HG03469 (cell line): ENCODE measurements at regions not wholly inside any gene's neighbourhood (a gene's known extent, or its start where the extent isn't known, plus 50 kb on each side); places are given as distances from the start of the nearest gene placed in this dataset.
"Not testable (repeated sequence)": the region's sequence is repeated elsewhere in the genome, so short reads cannot be mapped to it uniquely, and the experiment has no call there.

Source experiments
- ATAC-seq: cut with Tn5 transposase; IDR thresholded peaks from one replicate; pipeline ENCODE4 v1.9.1; 2021; ENCODE audit warnings: mild to moderate bottlenecking, moderate library complexity, moderate number of reproducible peaks; ENCODE audit not compliant: unreplicated experiment

- ATAC-seq = no peak
These were observed 157.1 kb upstream of the GRK3 start for GRCh38 chr22:25407226-25407858.

- no peak for ATAC-seq
These were observed 156.6 kb upstream of the GRK3 start for GRCh38 chr22:25407859-25408229.

DNA sequence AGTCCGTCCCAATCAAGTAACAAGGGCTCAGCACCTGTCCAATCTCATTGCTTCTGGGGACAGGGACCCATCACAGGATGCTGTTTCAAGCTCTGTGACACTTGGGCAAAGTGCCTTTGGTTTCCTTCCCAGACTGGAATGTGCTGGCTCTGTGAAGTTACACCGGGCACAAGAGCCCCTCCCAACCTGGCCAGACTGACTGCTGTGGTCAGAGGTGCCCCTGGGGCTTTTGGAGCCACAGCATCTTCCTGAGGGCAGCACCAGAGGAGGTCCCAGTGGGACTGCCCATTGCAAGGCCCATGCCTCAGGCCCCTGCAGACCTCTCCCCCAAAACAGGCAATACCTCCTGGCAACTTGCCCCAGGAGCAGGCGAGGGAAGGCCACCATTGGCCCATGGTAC is 155.2 kb upstream of the GRK3 start:
- ATAC-seq = no peak

DNA sequence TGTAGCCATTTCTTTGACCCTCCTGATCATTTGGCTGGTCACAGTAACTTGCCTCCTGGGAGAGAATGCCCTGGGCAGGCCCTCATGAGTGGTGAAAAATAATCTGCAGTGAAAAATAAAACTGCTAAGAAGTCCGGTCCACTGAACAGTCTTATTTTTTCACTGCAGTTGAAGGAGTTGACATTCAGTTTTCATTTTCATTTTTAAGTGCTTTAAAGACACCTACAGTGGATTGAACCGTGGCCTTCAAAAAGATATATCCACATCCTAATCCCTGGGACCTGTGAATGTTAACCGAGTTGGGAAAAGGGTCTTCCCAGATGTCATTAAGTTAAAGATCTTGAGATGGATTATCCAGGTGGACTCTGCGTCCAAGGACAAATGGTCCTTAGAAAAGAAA is 153.6 kb upstream of the GRK3 start:
- ATAC-seq = no peak

DNA sequence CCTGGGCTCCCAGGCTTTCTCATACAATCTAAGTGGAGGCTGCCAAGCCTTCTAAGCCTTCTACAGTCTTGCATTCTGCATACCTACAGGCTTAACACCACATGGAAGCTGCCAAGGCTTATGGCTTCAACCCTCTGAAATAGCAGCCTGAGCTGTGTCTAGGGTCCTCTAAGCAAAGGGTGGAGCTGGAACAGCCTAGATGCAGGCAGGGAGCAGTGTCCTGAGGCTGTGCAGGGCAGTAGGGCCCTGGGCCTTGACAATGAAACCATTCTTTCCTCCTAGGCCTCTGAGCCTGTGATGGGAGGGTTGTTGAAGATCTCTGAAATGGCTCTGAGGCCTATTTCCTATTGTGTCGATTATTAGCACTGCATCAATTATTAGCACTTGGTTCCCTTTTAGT is 150.9 kb upstream of the GRK3 start:
- no peak for ATAC-seq

DNA sequence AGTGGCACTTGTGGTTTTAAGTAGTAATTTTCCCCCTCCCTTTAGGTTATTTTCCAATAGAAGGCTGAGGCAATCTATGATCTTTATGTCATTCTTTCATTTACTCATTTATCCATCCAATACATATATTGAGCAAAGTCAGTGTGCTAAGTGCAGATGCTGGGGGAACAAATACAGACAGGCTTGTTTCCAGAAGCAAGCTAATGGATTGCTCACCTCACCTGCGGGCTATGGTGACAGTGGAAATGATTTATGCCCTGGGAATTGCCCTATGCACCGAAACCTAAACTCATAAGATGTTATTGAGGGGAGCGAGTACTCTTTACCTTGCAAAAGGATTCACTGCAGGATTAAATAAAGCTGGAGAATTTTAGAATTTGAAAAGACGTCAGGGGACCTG is 148.7 kb upstream of the GRK3 start:
- ATAC-seq = not testable (repeated sequence)

GRCh38 chr22:25417826-25418225 is 146.6 kb upstream of the GRK3 start:
- not testable (repeated sequence) for ATAC-seq

- no peak for ATAC-seq
These were observed 145.0 kb upstream of the GRK3 start for GRCh38 chr22:25419247-25420113.

- ATAC-seq = not testable (repeated sequence)
These were observed 144.4 kb upstream of the GRK3 start for GRCh38 chr22:25420114-25420441.

DNA sequence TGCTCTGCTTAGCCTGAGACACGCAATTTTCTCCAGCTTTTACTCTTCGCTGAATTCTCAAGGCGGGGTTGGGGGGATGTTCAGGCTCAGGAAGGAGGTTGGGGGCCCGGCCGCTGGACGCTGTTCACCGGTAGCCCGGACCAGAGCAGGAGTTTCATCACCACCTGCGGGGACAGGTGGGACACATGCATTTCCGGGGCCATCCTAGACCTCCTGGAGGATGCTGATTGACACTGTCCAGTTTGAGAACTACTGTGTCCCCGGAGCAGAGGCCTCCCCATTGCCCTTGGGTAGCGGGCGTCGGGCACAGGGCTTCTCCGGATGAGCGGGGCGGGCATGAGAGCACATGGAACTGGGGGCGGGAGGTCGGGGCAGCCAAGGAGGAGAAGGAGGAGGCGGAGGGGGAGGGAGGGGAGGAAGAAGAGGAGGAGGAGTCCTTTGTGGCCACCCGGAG is 144.0 kb upstream of the GRK3 start:
- no peak for ATAC-seq

- ATAC-seq = no peak
These were observed 143.3 kb upstream of the GRK3 start for GRCh38 chr22:25420925-25421904.

GRCh38 chr22:25426530-25427308 is 137.8 kb upstream of the GRK3 start:
- not testable (repeated sequence) for ATAC-seq

DNA sequence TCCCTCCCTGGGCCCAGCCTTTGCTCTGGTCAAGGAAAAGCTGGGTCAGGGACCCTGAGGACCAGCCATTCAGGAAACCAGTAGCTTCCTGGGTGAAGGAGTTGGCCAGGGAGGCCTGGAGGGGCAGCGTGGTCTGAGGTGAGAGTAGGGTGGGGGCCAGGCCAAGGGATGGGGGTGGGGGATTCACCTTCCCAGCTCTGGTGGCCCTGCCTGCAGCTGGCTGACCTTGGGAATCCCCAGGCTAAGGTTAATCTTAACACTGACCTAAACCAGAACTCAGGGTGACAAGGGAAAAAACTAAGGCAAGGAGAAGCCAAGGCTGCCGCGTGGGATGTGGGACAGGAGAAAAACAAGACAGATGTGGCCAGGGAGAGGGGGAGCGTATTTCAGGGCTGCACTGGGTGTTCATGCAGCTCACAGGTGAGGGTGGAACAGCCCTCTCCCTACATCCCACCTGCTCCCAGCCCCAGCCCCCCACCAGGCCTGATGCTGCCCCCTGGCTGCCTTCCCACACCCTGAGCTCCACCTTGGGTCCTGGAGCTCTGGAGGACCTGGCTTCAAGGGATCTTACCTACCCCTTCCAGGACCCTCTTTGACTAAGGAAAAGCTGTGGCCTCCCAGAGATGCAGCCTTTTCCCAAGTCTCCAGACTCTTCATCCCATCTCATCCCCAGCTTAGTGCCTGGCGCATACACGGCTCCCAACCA is 132.7 kb upstream of the GRK3 start:
- not testable (repeated sequence) for ATAC-seq

- not testable (repeated sequence) for ATAC-seq
These were observed 131.0 kb upstream of the GRK3 start for GRCh38 chr22:25433381-25433970.

GRCh38 chr22:25437414-25438160 is 126.9 kb upstream of the GRK3 start:
- no peak for ATAC-seq

DNA sequence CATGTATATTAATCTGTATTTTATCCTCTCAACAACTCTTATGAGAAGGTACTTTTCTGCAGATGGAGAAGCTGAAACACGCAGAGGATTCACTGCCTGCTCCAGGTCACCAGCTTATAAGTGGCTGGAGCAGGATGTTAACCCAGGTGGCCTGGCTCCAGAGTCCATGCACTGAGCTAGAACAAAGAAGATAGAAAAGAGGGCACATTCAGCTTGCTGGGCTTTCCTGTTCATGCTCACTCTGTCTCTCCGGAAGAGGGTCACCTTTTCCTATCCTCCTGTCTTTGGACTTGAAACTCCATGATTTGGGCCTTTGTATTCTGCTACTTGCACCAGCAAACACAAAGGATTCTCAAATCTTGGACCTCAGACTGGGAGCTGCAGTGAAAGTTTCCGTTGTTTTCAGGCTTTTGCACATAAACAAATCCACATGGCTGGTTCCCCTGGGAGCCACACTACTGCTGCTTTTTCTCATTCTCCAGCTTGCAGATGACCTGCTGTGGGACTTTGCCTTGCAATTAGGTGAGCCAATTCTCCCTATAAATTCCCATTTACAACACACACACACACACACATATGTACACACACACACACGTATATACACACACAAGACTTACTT is 117.3 kb upstream of the GRK3 start:
- no peak for ATAC-seq

GRCh38 chr22:25447686-25448434 is 116.6 kb upstream of the GRK3 start:
- ATAC-seq = no peak
